IMR-90 (cell line): ENCODE measurements at regions not wholly inside any gene's neighbourhood (a gene's known extent, or its start where the extent isn't known, plus 50 kb on each side); places are given as distances from the start of the nearest gene placed in this dataset.

ENCODE experiments used
- BHLHE40 ChIP-seq: fragments of 150-350 bp; IDR thresholded peaks from 2 replicates; pipeline ENCODE4 v1.6.1; 2016; ENCODE audit warnings: mild to moderate bottlenecking, low read depth, low read length
- CEBPB ChIP-seq: IDR thresholded peaks from 2 replicates; pipeline ENCODE4 v1.6.1; 2012; ENCODE audit warnings: low read depth, low read length, improper control_type of control experiment
- CHD1 ChIP-seq: IDR thresholded peaks from 2 replicates; pipeline ENCODE4 v1.6.1; 2012; ENCODE audit warnings: low read depth, low read length, improper control_type of control experiment
- CTCF ChIP-seq: conservative IDR thresholded peaks from 2 replicates; pipeline ENCODE4 v1.5.1; 2012; ENCODE audit warnings: mild to moderate bottlenecking, low read depth, low read length, improper control_type of control experiment
- ELK1 ChIP-seq: fragments of 150-350 bp; IDR thresholded peaks from 2 replicates; pipeline ENCODE4 v1.6.1; 2016; ENCODE audit warnings: low read depth, mild to moderate bottlenecking, low read length, moderate library complexity, borderline replicate concordance
- FOS ChIP-seq: fragments of 150-350 bp; IDR thresholded peaks from 2 replicates; pipeline ENCODE4 v1.6.1; 2016; ENCODE audit warnings: low read depth, low read length
- MAFK ChIP-seq: IDR thresholded peaks from 2 replicates; pipeline ENCODE4 v1.6.1; 2012; ENCODE audit warnings: low read depth, low read length, improper control_type of control experiment
- MAZ ChIP-seq: IDR thresholded peaks from 2 replicates; pipeline ENCODE4 v1.6.1; 2012; ENCODE audit warnings: low read depth, mild to moderate bottlenecking, low read length, improper control_type of control experiment, moderate library complexity, borderline replicate concordance
- MXI1 ChIP-seq: IDR thresholded peaks from 2 replicates; pipeline ENCODE4 v1.6.1; 2012; ENCODE audit warnings: low read depth, mild to moderate bottlenecking, low read length, moderate library complexity, borderline replicate concordance
- POLR2A ChIP-seq: IDR thresholded peaks from 2 replicates; pipeline ENCODE4 v1.6.1; 2012; ENCODE audit warnings: mild to moderate bottlenecking, low read depth, low read length
- RAD21 ChIP-seq: IDR thresholded peaks from 2 replicates; pipeline ENCODE4 v1.6.1; 2012; ENCODE audit warnings: low read length, improper control_type of control experiment
- RFX5 ChIP-seq: IDR thresholded peaks from 2 replicates; pipeline ENCODE4 v1.8.0; 2012; ENCODE audit warnings: low read depth, mild to moderate bottlenecking, low read length, moderate library complexity
- SMC3 ChIP-seq: fragments of 150-350 bp; IDR thresholded peaks from 2 replicates; pipeline ENCODE4 v1.6.1; 2016; ENCODE audit warnings: low read depth, mild to moderate bottlenecking, antibody characterized with exemption, low read length, moderate library complexity
- USF2 ChIP-seq: fragments of 150-350 bp; IDR thresholded peaks from 2 replicates; pipeline ENCODE4 v1.6.1; 2017; ENCODE audit warnings: mild to moderate bottlenecking, antibody characterized with exemption, low read length, low read depth

DNA sequence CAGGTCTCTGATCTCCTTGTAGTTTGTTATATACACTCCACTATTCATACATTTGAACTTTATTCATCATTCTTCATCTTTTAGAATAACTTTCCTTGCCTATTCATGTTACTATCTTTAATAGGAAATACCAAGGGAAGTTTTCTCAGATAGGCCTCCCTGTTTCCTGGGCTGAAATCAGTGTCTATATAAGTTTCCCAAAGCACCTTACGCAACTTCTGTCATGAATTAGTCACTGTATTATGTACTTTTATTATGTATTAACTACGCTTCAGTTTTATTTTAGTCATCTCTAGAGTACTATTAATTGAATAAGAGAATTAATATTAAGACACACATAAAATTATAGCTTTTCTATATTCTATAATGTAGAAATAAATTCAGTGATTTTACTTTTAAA, 1481.5 kb downstream of the OTOL1 start:
- TF ChIP-seq CTCF: no peak
- no peak for TF ChIP-seq POLR2A
- no peak for TF ChIP-seq RAD21
- no peak for TF ChIP-seq FOS
- no peak for TF ChIP-seq CHD1
- TF ChIP-seq CEBPB: 0 out of 2 replicates have a peak, but pooled peaks have one; percentile 13
- no peak for TF ChIP-seq RFX5
- TF ChIP-seq ELK1: no peak
- no peak for TF ChIP-seq BHLHE40
- no peak for TF ChIP-seq SMC3
- no peak for TF ChIP-seq MXI1
- TF ChIP-seq MAFK: no peak
- TF ChIP-seq USF2: no peak
- no peak for TF ChIP-seq MAZ
